ENCODE measurements at regions not wholly inside any gene's neighbourhood (a gene's known extent, or its start where the extent isn't known, plus 50 kb on each side); places are given as distances from the start of the nearest gene placed in this dataset.

DNA sequence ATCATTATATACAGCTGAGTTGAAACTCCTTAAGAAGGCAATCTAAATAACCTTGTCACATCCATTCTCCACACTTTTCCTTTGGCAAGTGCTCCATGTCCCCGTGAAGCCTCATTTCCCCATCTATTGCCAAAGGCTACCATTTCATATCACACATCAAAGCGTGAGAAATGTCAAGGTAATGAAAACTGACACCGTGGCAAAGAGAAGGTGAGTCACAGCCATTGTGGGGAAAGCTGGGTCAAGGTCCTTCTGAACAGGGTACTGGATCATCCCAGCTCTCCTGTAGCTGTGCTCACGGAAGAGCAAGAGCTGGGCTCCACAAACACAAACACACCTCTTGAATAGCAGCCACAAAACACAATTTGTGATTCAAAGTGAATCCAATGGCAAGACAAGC lies 58.2 kb upstream of the REG3G start:
- H3K4me3 Mint-ChIP-seq: no peak overlapping the region
- no peaks in the 10 kb centered on the region for H3K79me1 ChIP-seq (ENCODE audit: insufficient read depth, low read depth, low read length, poor library complexity, severe bottlenecking)
- no peak overlapping the region for H2AK5ac ChIP-seq (ENCODE audit: insufficient read length, low read length)
- H4K5ac ChIP-seq (ENCODE audit: insufficient read length, low read depth, low read length): no peak overlapping the region
- TF ChIP-seq, protein P1, sequence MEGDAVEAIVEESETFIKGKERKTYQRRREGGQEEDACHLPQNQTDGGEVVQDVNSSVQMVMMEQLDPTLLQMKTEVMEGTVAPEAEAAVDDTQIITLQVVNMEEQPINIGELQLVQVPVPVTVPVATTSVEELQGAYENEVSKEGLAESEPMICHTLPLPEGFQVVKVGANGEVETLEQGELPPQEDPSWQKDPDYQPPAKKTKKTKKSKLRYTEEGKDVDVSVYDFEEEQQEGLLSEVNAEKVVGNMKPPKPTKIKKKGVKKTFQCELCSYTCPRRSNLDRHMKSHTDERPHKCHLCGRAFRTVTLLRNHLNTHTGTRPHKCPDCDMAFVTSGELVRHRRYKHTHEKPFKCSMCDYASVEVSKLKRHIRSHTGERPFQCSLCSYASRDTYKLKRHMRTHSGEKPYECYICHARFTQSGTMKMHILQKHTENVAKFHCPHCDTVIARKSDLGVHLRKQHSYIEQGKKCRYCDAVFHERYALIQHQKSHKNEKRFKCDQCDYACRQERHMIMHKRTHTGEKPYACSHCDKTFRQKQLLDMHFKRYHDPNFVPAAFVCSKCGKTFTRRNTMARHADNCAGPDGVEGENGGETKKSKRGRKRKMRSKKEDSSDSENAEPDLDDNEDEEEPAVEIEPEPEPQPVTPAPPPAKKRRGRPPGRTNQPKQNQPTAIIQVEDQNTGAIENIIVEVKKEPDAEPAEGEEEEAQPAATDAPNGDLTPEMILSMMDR (conservative IDR thresholded peaks at IDR 0.05): no peak
- H3K36me3 Mint-ChIP-seq (ENCODE audit: insufficient read depth in 1 of 3, low read depth in 3 of 3): no peaks in the 10 kb centered on the region
- WGBS (ENCODE audit: extremely low coverage, insufficient read length, low lambda C conversion rate): no CpG with 5 or more reads among the region's 4 CpGs
- no peak overlapping the region for H2AFZ ChIP-seq (ENCODE audit: low read length)
- no peak overlapping the region for H3K4me2 ChIP-seq (ENCODE audit: insufficient read depth, insufficient read length, low read length)
- H3K79me2 ChIP-seq (ENCODE audit: insufficient read depth, low read length): no peaks in the 10 kb centered on the region
- no peak overlapping the region for H2BK120ac ChIP-seq (ENCODE audit: low read depth, low read length, poor library complexity, severe bottlenecking)
- H3K23me2 ChIP-seq (ENCODE audit: insufficient read length, low read depth, low read length, poor library complexity, severe bottlenecking): no peaks in the 10 kb centered on the region
- no peak overlapping the region for H3K23ac ChIP-seq (ENCODE audit: insufficient read length, low read depth, low read length)
- no peaks in the 10 kb centered on the region for H3K9me3 ChIP-seq (ENCODE audit: control insufficient read depth, low read depth, low read length)
- H3K4me1 ChIP-seq (ENCODE audit: insufficient read depth, low read length): no peaks in the 10 kb centered on the region
- no peaks in the 10 kb centered on the region for H4K20me1 ChIP-seq (ENCODE audit: control insufficient read depth, insufficient read depth, insufficient read length)
- no peaks in the 10 kb centered on the region; the same call in 1 of the 2 replicates for H3K27me3 Mint-ChIP-seq (ENCODE audit: low read depth)
- H3K4me1 Mint-ChIP-seq: 0 out of 4 replicates have a peak, but pooled peaks cover 0 to 3% of the 10 kb centered on the region in 2 experiments
- no peak overlapping the region for H2BK5ac ChIP-seq (ENCODE audit: insufficient read length, low read length)
- H3K27me3 ChIP-seq (ENCODE audit: insufficient read depth, low read length): no peaks in the 10 kb centered on the region
- no peak overlapping the region for H3K27ac Mint-ChIP-seq
- no peak overlapping the region for H3K27ac ChIP-seq (ENCODE audit: insufficient read length, low read depth, low read length)
- no peak overlapping the region for H2BK12ac ChIP-seq (ENCODE audit: insufficient read length, low read depth, low read length)
- no peak overlapping the region for H3K18ac ChIP-seq (ENCODE audit: insufficient read length, low read depth, low read length)
- H3K9ac ChIP-seq (ENCODE audit: extremely low read depth, insufficient read length, low read length): no peak overlapping the region
- no peak overlapping the region for H4K8ac ChIP-seq (replicated peaks; ENCODE audit: insufficient read length, low read depth, low read length)
- no peak overlapping the region for H3K14ac ChIP-seq (ENCODE audit: insufficient read depth, low read length)
- no peak overlapping the region for H3K56ac ChIP-seq (ENCODE audit: insufficient read length, low read depth, low read length)
- H2BK15ac ChIP-seq (ENCODE audit: low read depth, low read length): no peak overlapping the region
- H3T11ph ChIP-seq (ENCODE audit: low read length): no peak overlapping the region
- no peak overlapping the region for H4K91ac ChIP-seq (ENCODE audit: insufficient read length, low read depth, low read length)
- no peak overlapping the region for H2BK20ac ChIP-seq (ENCODE audit: low read depth, low read length, poor library complexity, severe bottlenecking)
- no peaks in the 10 kb centered on the region for H3K9me3 Mint-ChIP-seq
- no peak overlapping the region for H3K4ac ChIP-seq (ENCODE audit: low read depth, low read length)
- DNase-seq: no peak

All from H9 (cell line).